ENCODE measurements at regions not wholly inside any gene's neighbourhood (a gene's known extent, or its start where the extent isn't known, plus 50 kb on each side); places are given as distances from the start of the nearest gene placed in this dataset.

GRCh38 chr6:156313037-156313436 is 464.1 kb upstream of the ARID1B start:
- Mint-ChIP-seq H3K4me1 (ENCODE audit: unreplicated experiment) (no peaks in the 10 kb centered on the region), H3K36me3 (ENCODE audit: low read depth, unreplicated experiment) (no peaks in the 10 kb centered on the region), H3K27ac (ENCODE audit: unreplicated experiment) (no peak overlapping the region), H3K4me3 (ENCODE audit: unreplicated experiment) (no peak overlapping the region), H3K27me3 (ENCODE audit: unreplicated experiment) (no peaks in the 10 kb centered on the region), H3K9me3 (ENCODE audit: unreplicated experiment) (no peaks in the 10 kb centered on the region)
- DNase-seq (ENCODE audit: low spot score): no peak
- no peak for TF ChIP-seq CTCF (IDR thresholded peaks at IDR 0.05; ENCODE audit: unreplicated experiment)

GRCh38 chr6:156311291-156311690 is 465.9 kb upstream of the ARID1B start:
- Mint-ChIP-seq H3K27me3 (ENCODE audit: unreplicated experiment) (no peaks in the 10 kb centered on the region), H3K27ac (ENCODE audit: unreplicated experiment) (no peak overlapping the region), H3K9me3 (ENCODE audit: unreplicated experiment) (no peaks in the 10 kb centered on the region), H3K4me1 (ENCODE audit: unreplicated experiment) (no peaks in the 10 kb centered on the region), H3K36me3 (ENCODE audit: low read depth, unreplicated experiment) (no peaks in the 10 kb centered on the region), H3K4me3 (ENCODE audit: unreplicated experiment) (no peak overlapping the region)
- no peak for DNase-seq (ENCODE audit: low spot score)
- TF ChIP-seq CTCF (IDR thresholded peaks at IDR 0.05; ENCODE audit: unreplicated experiment): no peak

GRCh38 chr6:156310701-156311100 is 466.5 kb upstream of the ARID1B start:
- no peaks in the 10 kb centered on the region for H3K36me3 Mint-ChIP-seq (ENCODE audit: low read depth, unreplicated experiment)
- H3K4me3 Mint-ChIP-seq (ENCODE audit: unreplicated experiment): no peak overlapping the region
- no peak for TF ChIP-seq CTCF (IDR thresholded peaks at IDR 0.05; ENCODE audit: unreplicated experiment)
- no peak overlapping the region for H3K27ac Mint-ChIP-seq (ENCODE audit: unreplicated experiment)
- no peaks in the 10 kb centered on the region for H3K9me3 Mint-ChIP-seq (ENCODE audit: unreplicated experiment)
- DNase-seq (ENCODE audit: low spot score): no peak
- no peaks in the 10 kb centered on the region for H3K27me3 Mint-ChIP-seq (ENCODE audit: unreplicated experiment)
- H3K4me1 Mint-ChIP-seq (ENCODE audit: unreplicated experiment): no peaks in the 10 kb centered on the region

- Mint-ChIP-seq H3K4me1 (ENCODE audit: unreplicated experiment) (no peaks in the 10 kb centered on the region), H3K36me3 (ENCODE audit: low read depth, unreplicated experiment) (no peaks in the 10 kb centered on the region), H3K27ac (ENCODE audit: unreplicated experiment) (no peak overlapping the region), H3K9me3 (ENCODE audit: unreplicated experiment) (no peaks in the 10 kb centered on the region), H3K4me3 (ENCODE audit: unreplicated experiment) (no peak overlapping the region), H3K27me3 (ENCODE audit: unreplicated experiment) (no peaks in the 10 kb centered on the region)
- DNase-seq (ENCODE audit: low spot score): no peak
- no peak for TF ChIP-seq CTCF (IDR thresholded peaks at IDR 0.05; ENCODE audit: unreplicated experiment)
Observed at GRCh38 chr6:156309017-156309416, 468.2 kb upstream of the ARID1B start.

GRCh38 chr6:156308604-156309003 is 468.6 kb upstream of the ARID1B start:
- H3K9me3 Mint-ChIP-seq (ENCODE audit: unreplicated experiment): no peaks in the 10 kb centered on the region
- no peak for TF ChIP-seq CTCF (IDR thresholded peaks at IDR 0.05; ENCODE audit: unreplicated experiment)
- no peak for DNase-seq (ENCODE audit: low spot score)
- H3K4me3 Mint-ChIP-seq (ENCODE audit: unreplicated experiment): no peak overlapping the region
- H3K36me3 Mint-ChIP-seq (ENCODE audit: low read depth, unreplicated experiment): no peaks in the 10 kb centered on the region
- no peak overlapping the region for H3K27ac Mint-ChIP-seq (ENCODE audit: unreplicated experiment)
- H3K27me3 Mint-ChIP-seq (ENCODE audit: unreplicated experiment): no peaks in the 10 kb centered on the region
- no peaks in the 10 kb centered on the region for H3K4me1 Mint-ChIP-seq (ENCODE audit: unreplicated experiment)

Measured in endothelial cell (in vitro differentiated cells).